Epithelial cell of proximal tubule (primary cell): ENCODE measurements at regions not wholly inside any gene's neighbourhood (a gene's known extent, or its start where the extent isn't known, plus 50 kb on each side); places are given as distances from the start of the nearest gene placed in this dataset.

Experiments used
- DNase-seq: peaks from one replicate; pipeline ENCODE4 v3.0.0-alpha.2; 2011; ENCODE audit warnings: low read depth
- H3K4me3 ChIP-seq: 2 replicates; pipeline ENCODE4 v1.5.1; 2011; ENCODE audit warnings: low read depth, mild to moderate bottlenecking, low read length
- TF ChIP-seq, protein P1 (sequence below): conservative IDR thresholded peaks from 2 replicates; pipeline ENCODE4 v1.5.1; 2012; ENCODE audit warnings: low read depth, mild to moderate bottlenecking, low read length

DNA sequence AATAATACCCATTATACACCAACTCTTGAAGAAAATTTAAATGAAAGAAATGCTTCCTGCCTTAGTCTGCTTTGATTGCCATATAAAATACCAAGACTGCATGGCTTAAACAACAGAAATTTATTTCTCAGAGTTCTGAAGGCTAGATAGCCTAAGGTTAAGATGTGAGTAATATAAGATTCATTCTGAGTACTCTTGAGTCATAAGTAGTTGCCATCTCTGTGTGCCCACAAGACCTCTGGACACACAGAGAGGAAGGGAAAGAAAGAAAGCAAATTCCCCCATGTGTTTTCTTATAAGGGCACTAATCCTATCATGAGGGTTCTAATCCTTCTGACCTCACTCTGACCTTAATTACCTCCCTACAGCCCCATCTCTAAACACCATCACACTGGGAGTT is 201.2 kb downstream of the PTN start:
- TF ChIP-seq, protein P1, sequence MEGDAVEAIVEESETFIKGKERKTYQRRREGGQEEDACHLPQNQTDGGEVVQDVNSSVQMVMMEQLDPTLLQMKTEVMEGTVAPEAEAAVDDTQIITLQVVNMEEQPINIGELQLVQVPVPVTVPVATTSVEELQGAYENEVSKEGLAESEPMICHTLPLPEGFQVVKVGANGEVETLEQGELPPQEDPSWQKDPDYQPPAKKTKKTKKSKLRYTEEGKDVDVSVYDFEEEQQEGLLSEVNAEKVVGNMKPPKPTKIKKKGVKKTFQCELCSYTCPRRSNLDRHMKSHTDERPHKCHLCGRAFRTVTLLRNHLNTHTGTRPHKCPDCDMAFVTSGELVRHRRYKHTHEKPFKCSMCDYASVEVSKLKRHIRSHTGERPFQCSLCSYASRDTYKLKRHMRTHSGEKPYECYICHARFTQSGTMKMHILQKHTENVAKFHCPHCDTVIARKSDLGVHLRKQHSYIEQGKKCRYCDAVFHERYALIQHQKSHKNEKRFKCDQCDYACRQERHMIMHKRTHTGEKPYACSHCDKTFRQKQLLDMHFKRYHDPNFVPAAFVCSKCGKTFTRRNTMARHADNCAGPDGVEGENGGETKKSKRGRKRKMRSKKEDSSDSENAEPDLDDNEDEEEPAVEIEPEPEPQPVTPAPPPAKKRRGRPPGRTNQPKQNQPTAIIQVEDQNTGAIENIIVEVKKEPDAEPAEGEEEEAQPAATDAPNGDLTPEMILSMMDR: no peak
- DNase-seq: no peak
- H3K4me3 ChIP-seq: no peak overlapping the region

DNA sequence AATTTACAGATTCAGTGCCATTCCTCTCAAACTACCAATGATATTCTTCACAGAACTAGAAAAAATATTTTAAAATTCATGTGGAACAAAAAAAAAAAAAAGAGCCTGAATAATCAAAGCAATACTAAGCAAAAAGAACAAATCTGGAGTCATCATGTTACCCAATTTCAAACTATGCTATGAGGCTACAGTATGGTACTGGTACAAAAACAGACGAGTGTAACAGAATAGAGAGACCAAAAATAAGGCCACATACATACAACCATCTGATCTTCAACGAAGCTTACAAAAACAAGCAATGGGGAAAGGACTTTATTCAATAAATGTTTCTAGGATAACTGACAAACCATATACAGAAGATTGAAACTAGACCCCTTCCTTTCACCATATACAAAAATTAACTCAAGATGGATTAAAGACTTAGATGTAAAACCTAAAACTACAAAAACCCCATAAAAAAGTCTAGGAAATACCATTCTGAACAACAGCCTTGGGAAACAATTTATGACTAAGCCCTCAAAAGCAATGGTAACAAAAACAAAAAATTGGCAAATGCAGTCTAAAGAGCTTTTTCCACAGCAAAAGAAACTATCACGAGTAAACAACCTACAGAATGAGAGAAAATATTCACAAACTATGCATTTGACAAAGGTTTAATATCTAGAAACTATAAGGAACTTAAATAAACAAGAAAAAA is 207.7 kb downstream of the PTN start:
- DNase-seq: no peak
- TF ChIP-seq, protein P1: no peak
- H3K4me3 ChIP-seq: no peak overlapping the region

DNA sequence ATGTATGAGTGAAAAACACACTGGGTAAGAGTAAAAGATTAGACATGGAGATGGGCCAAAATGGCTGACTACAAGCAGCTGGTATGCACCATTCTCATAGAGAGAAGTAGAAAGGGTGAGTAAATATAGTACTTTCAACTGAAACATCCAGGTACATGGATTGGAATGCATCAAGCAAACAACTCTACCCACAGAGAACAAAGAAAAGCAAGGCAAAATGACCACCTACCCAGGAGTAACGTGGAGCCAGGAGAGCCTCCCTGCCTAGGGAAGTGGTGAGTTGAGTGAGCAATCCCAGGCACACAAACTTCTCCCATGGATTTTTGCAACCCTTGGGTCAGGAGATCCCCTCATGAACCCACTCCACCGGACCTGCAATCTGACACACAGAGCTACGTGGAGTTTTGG is 212.8 kb downstream of the PTN start:
- no peak overlapping the region for H3K4me3 ChIP-seq
- peak; percentile 50 for DNase-seq
- TF ChIP-seq, protein P1: no peak

DNA sequence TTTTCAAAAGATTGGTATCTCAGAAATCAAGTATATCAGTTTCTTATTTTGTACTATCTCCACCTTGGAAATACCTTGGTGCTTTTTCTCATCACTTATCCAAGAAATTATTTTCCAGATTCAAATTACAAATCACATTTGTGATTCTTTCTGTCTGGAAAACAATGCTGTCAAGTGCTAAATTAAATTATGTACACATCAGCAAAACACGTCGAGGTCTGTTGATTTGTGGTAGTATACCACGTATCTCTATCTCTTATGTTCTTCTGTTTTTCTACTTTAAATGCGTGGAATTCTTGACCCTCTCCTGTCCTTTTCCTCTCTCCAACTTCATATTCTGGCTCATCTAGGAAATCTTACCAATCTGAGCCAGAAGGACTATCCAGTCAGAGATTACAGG is 214.5 kb downstream of the PTN start:
- TF ChIP-seq, protein P1: no peak
- no peak overlapping the region for H3K4me3 ChIP-seq
- no peak for DNase-seq

DNA sequence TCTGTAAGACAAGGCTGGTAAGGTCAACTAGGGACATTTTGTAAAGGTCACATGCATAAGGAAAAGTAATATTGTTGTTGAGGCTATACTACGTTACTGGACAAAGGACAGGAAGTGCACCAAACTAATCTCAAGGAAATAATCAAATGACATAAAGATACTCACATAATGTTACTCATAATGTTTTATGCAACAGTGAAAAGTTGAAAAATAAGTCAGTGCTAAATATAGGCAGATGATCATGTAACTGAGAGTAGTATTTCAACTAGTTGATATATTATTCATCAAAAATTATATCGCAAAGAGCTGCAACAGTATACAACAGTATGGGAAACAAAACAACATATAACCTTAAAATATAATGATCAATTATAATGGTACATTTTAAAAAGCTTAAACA is 215.7 kb downstream of the PTN start:
- TF ChIP-seq, protein P1: no peak
- no peak overlapping the region for H3K4me3 ChIP-seq
- no peak for DNase-seq

DNA sequence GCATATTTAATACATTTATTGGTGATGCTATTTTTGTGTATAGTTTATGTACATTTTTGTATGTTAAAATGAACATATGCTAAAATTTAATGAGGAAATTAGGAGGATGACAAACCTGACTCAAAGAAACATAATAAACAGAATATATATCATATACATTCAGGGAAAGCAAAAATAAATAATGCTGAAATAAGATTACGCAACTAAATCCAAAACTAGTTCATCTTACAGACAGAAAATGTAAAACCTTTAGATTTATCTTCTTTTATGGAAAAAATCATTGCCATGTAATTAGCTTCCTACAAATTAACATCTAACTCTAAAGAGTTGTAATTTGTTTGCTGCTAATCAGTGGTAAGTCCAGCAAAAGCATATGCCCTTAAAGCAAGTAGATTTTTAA is 216.5 kb downstream of the PTN start:
- no peak overlapping the region for H3K4me3 ChIP-seq
- TF ChIP-seq, protein P1: no peak
- DNase-seq: no peak

DNA sequence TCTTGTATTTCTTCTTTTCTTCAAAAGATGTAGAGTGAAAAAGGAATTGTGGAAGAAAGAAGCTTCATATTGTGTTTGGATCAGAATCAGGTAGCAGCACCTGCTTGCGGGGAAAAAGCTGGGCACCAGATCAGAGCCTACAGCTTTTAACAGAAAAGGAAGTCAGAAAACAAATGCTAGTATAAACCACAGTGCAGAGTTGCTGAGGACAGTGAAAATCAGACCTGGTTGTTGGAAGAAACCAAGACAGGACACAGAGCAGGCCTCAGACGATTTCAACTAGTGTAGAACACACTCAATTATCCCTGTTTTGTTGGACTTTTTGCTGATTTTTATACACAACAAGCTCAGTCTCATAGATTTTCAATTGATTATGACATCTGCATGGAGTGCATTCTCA is 221.4 kb downstream of the PTN start:
- TF ChIP-seq, protein P1: no peak
- H3K4me3 ChIP-seq: no peak overlapping the region
- DNase-seq: no peak
